ENCODE measurements at regions not wholly inside any gene's neighbourhood (a gene's known extent, or its start where the extent isn't known, plus 50 kb on each side); places are given as distances from the start of the nearest gene placed in this dataset.

DNA sequence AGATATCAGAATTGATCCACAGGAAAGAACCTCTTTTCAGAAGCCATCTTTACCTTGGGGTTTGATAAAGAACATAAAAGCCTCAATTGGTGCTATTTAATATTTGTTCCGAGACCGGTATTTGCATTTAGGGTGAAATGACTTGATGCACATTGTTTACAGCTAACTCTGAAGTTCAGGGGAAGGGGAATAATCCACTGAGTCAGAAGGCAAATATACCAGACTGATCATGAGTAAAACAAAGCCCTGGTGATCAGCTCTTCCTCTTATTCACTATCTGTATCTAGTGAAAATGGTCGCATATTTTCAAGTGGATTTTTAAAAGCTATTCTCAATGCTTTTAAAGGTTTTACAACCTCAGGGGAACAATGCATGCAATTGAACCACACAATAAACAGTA is 53.0 kb upstream of the ATP8B1 start:
- DNase-seq (no peak), ATAC-seq (no peak)
- Histone ChIP-seq H3K36me3 (no peaks in the 10 kb centered on the region), H3K27ac (no peak overlapping the region), H3K4me1 (no peaks in the 10 kb centered on the region), H3K4me3 (no peak overlapping the region), H3K27me3 (no peaks in the 10 kb centered on the region), H3K9me3 (no peaks in the 10 kb centered on the region)
- WGBS (ENCODE audit: insufficient coverage, low coverage, low lambda C conversion rate, missing lambda C conversion rate): 79% methylated on average over 3 of the region's 3 CpGs
- intact Hi-C loops (cut with DNase I): no loop called here
- no peak for TF ChIP-seq POLR2A (IDR thresholded peaks at IDR 0.05)
- TF ChIP-seq, protein P1, sequence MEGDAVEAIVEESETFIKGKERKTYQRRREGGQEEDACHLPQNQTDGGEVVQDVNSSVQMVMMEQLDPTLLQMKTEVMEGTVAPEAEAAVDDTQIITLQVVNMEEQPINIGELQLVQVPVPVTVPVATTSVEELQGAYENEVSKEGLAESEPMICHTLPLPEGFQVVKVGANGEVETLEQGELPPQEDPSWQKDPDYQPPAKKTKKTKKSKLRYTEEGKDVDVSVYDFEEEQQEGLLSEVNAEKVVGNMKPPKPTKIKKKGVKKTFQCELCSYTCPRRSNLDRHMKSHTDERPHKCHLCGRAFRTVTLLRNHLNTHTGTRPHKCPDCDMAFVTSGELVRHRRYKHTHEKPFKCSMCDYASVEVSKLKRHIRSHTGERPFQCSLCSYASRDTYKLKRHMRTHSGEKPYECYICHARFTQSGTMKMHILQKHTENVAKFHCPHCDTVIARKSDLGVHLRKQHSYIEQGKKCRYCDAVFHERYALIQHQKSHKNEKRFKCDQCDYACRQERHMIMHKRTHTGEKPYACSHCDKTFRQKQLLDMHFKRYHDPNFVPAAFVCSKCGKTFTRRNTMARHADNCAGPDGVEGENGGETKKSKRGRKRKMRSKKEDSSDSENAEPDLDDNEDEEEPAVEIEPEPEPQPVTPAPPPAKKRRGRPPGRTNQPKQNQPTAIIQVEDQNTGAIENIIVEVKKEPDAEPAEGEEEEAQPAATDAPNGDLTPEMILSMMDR (IDR thresholded peaks at IDR 0.05): no peak

DNA sequence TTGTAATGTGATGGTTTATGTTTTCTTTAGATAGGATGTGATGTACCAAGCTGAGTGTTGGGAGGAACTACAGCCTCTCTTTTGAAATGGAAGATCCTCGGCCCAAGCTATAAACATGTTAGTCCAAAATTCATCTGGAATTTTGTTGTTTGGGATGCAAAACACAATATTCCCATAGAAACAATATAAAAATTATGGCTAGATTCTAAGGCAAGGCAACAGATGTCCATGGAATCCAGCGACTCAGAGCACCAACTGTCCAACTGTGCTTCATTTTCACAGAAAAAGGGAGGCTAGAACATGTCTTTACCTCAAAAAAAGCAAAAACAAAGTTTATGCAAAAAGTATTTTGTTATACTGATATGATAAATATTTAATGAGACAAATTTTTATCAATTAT is 52.4 kb upstream of the ATP8B1 start:
- 95% methylated on average over 2 of the region's 2 CpGs for WGBS (ENCODE audit: insufficient coverage, low coverage, low lambda C conversion rate, missing lambda C conversion rate)
- Histone ChIP-seq H3K27ac (no peak overlapping the region), H3K9me3 (no peaks in the 10 kb centered on the region), H3K4me1 (no peaks in the 10 kb centered on the region), H3K36me3 (no peaks in the 10 kb centered on the region), H3K27me3 (no peaks in the 10 kb centered on the region), H3K4me3 (no peak overlapping the region)
- intact Hi-C loops (cut with DNase I): no loop called here
- TF ChIP-seq POLR2A (IDR thresholded peaks at IDR 0.05): no peak
- TF ChIP-seq, protein P1 (IDR thresholded peaks at IDR 0.05): no peak
- no peak for ATAC-seq
- no peak for DNase-seq

DNA sequence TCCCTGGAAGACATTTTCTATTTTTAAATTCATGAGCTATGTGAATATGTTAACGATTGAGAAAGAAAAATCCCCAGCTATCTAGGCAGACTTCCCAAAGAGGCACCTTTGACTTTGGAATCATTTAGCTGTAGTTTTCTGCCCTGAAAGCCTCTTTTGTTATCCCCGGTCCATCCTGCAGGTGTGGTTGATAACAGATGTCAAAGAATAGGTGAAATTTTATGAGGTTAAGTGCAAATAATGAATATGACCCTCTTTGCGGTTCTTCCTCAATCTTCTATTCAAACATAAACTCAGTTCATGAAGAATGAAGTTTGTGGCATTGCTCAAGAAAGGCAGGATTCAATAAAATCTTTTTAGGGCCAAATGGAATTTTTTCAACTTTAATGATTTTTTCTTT is 51.6 kb upstream of the ATP8B1 start:
- no peak overlapping the region for H3K27ac ChIP-seq

DNA sequence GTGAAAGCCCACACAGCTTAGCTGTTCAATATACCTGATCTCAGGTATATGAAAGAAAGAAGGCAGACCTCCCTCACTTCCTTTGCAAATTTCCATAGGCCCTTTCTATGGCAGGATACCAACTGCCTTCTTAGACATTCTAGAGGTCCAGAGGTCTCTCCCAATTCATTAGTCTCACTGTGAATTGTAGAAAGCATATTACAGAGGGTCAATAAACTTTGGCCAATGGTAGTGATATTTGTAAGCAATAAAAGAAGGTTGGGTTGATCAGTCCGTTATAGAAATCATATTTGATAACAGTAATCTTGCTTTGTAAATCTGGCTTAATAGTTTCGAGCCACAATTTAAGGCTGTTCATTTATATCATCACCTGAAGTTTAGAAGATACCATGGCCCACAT is 50.7 kb upstream of the ATP8B1 start:
- 81% methylated on average over 2 of the region's 2 CpGs for WGBS (ENCODE audit: insufficient coverage, low coverage, low lambda C conversion rate, missing lambda C conversion rate)

More for the DNA sequence above, 51.6 kb upstream of the ATP8B1 start:
- no peak for ATAC-seq
- no peaks in the 10 kb centered on the region for H3K36me3 ChIP-seq
- intact Hi-C loops (cut with DNase I): no loop called here
- no peak for DNase-seq
- H3K4me3 ChIP-seq: no peak overlapping the region
- no peaks in the 10 kb centered on the region for H3K27me3 ChIP-seq
- 48% methylated on average over 3 of the region's 3 CpGs for WGBS (ENCODE audit: insufficient coverage, low coverage, low lambda C conversion rate, missing lambda C conversion rate)
- TF ChIP-seq, protein P1 (IDR thresholded peaks at IDR 0.05): no peak
- no peak for TF ChIP-seq POLR2A (IDR thresholded peaks at IDR 0.05)
- H3K9me3 ChIP-seq: no peaks in the 10 kb centered on the region
- H3K4me1 ChIP-seq: no peaks in the 10 kb centered on the region

More for the DNA sequence above, 50.7 kb upstream of the ATP8B1 start:
- no peak overlapping the region for H3K4me3 ChIP-seq
- H3K4me1 ChIP-seq: no peaks in the 10 kb centered on the region
- intact Hi-C loops (cut with DNase I): no loop called here
- DNase-seq (no peak), ATAC-seq (no peak)
- H3K36me3 ChIP-seq: no peaks in the 10 kb centered on the region
- no peak overlapping the region for H3K27ac ChIP-seq
- TF ChIP-seq, protein P1 (IDR thresholded peaks at IDR 0.05): no peak
- TF ChIP-seq POLR2A (IDR thresholded peaks at IDR 0.05): no peak
- H3K9me3 ChIP-seq: no peaks in the 10 kb centered on the region
- no peaks in the 10 kb centered on the region for H3K27me3 ChIP-seq
